NB4 (cell line): ENCODE measurements at regions not wholly inside any gene's neighbourhood (a gene's known extent, or its start where the extent isn't known, plus 50 kb on each side); places are given as distances from the start of the nearest gene placed in this dataset.

ENCODE experiments used
- MYC ChIP-seq: IDR thresholded peaks from 2 replicates; pipeline ENCODE4 v1.6.1; 2011; ENCODE audit warnings: low read depth, low read length
- POLR2A ChIP-seq: IDR thresholded peaks from 2 replicates; pipeline ENCODE4 v1.6.1; 2011; ENCODE audit warnings: mild to moderate bottlenecking; ENCODE audit not compliant: insufficient read length; ENCODE audit errors: extremely low read depth
- TF ChIP-seq, protein P1 (sequence below): IDR thresholded peaks from one replicate; pipeline ENCODE4 v1.5.1; 2012; ENCODE audit warnings: low read depth, low read length
- TF ChIP-seq, protein P2 (sequence below): IDR thresholded peaks from 2 replicates; pipeline ENCODE4 v1.6.1; 2011; ENCODE audit warnings: low read depth, low read length

DNA sequence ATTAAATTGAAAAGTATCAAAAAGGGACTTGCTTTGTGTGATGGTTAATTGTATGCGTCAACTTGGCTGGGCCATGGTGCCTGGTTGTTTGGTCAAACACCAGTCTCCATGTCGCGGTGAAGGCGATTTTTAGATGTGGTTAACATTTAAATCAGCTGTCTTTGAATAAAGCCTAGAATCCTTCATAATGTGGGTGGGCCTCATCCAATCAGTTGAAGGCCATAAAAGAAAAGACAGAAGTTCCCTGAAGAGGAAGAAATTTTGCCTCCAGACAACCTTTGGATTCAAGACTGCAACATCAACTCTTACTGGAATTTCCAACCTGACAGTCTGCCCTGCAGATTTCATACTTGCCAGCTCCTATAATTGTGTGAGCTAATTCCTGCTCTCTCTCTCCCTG, 160.5 kb downstream of the SH3BP4 start:
- TF ChIP-seq, protein P1, sequence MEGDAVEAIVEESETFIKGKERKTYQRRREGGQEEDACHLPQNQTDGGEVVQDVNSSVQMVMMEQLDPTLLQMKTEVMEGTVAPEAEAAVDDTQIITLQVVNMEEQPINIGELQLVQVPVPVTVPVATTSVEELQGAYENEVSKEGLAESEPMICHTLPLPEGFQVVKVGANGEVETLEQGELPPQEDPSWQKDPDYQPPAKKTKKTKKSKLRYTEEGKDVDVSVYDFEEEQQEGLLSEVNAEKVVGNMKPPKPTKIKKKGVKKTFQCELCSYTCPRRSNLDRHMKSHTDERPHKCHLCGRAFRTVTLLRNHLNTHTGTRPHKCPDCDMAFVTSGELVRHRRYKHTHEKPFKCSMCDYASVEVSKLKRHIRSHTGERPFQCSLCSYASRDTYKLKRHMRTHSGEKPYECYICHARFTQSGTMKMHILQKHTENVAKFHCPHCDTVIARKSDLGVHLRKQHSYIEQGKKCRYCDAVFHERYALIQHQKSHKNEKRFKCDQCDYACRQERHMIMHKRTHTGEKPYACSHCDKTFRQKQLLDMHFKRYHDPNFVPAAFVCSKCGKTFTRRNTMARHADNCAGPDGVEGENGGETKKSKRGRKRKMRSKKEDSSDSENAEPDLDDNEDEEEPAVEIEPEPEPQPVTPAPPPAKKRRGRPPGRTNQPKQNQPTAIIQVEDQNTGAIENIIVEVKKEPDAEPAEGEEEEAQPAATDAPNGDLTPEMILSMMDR = no peak
- no peak for TF ChIP-seq POLR2A
- TF ChIP-seq, protein P2, sequence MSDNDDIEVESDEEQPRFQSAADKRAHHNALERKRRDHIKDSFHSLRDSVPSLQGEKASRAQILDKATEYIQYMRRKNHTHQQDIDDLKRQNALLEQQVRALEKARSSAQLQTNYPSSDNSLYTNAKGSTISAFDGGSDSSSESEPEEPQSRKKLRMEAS = no peak
- TF ChIP-seq MYC = no peak
